Liver (tissue), 8 donors: ENCODE measurements at regions not wholly inside any gene's neighbourhood (a gene's known extent, or its start where the extent isn't known, plus 50 kb on each side); places are given as distances from the start of the nearest gene placed in this dataset.

ENCODE experiments used
- DNase-seq: peaks from one replicate; pipeline ENCODE4 v3.0.0-alpha.2; 2017; ENCODE audit warnings: low spot score
- H3K27ac ChIP-seq, 2 donors: one replicate each; pipeline ENCODE4 v1.7.0; 2013; ENCODE audit warnings: inconsistent platforms in 2 of 2, low read length in 2 of 2, control low read depth in 1 of 2, low read depth in 1 of 2, mild to moderate bottlenecking in 1 of 2
- H3K27me3 ChIP-seq, 4 donors: one replicate each; pipeline versions ENCODE4 v1.6.1 to v1.7.0; 2013; ENCODE audit warnings: low read length in 3 of 4, inconsistent platforms in 1 of 4, mild to moderate bottlenecking in 1 of 4, moderate library complexity in 1 of 4; ENCODE audit not compliant: control insufficient read depth in 4 of 4, insufficient read depth in 4 of 4
- H3K36me3 ChIP-seq, 4 donors: one replicate each; pipeline versions ENCODE4 v1.6.1 to v1.7.0; 2013; ENCODE audit warnings: low read length in 3 of 4, mild to moderate bottlenecking in 3 of 4, low read depth in 1 of 4, moderate library complexity in 1 of 4; ENCODE audit not compliant: control insufficient read depth in 4 of 4, insufficient read depth in 3 of 4
- H3K4me1 ChIP-seq, 4 donors: one replicate each; pipeline versions ENCODE4 v1.6.1 to v1.7.0; 2013; ENCODE audit warnings: low read length in 3 of 4, mild to moderate bottlenecking in 3 of 4, moderate library complexity in 1 of 4; ENCODE audit not compliant: control insufficient read depth in 4 of 4, insufficient read depth in 4 of 4
- H3K4me3 ChIP-seq, 3 donors: one replicate each; pipeline versions ENCODE4 v1.6.1 to v1.7.0; 2013; ENCODE audit warnings: low read length in 3 of 3, control low read depth in 1 of 3, low read depth in 1 of 3, mild to moderate bottlenecking in 1 of 3
- H3K9ac ChIP-seq, 2 donors: one replicate each; pipeline ENCODE4 v1.7.0; 2013; ENCODE audit warnings: low read length in 2 of 2, mild to moderate bottlenecking in 2 of 2, moderate library complexity in 2 of 2, control low read depth in 1 of 2, low read depth in 1 of 2
- H3K9me3 ChIP-seq, 4 donors: one replicate each; pipeline versions ENCODE4 v1.6.1 to v1.7.0; 2013; ENCODE audit warnings: low read length in 3 of 4; ENCODE audit not compliant: control insufficient read depth in 4 of 4
- FOXA2 ChIP-seq: IDR thresholded peaks from 2 replicates; pipeline ENCODE4 v1.6.1; 2016; ENCODE audit warnings: antibody characterized with exemption
- GABPA ChIP-seq, 2 donors: IDR thresholded peaks in 1 of 2; conservative IDR thresholded peaks in 1 of 2; 2 replicates each; pipeline ENCODE4 v1.6.1; 2016; ENCODE audit warnings: antibody characterized with exemption in 2 of 2, mild to moderate bottlenecking in 1 of 2, moderate library complexity in 1 of 2
- HNF4A ChIP-seq, 2 donors: conservative IDR thresholded peaks; 2 replicates each; pipeline ENCODE4 v1.6.1; 2016; ENCODE audit warnings: antibody characterized with exemption in 2 of 2, mild to moderate bottlenecking in 2 of 2
- HNF4G ChIP-seq: IDR thresholded peaks from 2 replicates; pipeline ENCODE4 v1.6.1; 2016; ENCODE audit warnings: antibody characterized with exemption
- JUND ChIP-seq, 2 donors: IDR thresholded peaks; 2 replicates each; pipeline ENCODE4 v1.6.1; 2016; ENCODE audit warnings: antibody characterized with exemption in 2 of 2
- NR2F2 ChIP-seq: IDR thresholded peaks from 2 replicates; pipeline ENCODE4 v1.6.1; 2016; ENCODE audit warnings: antibody characterized with exemption
- RAD21 ChIP-seq, 2 donors: IDR thresholded peaks; 2 replicates each; pipeline ENCODE4 v1.6.1; 2016; ENCODE audit warnings: antibody characterized with exemption in 2 of 2, mild to moderate bottlenecking in 2 of 2
- RXRA ChIP-seq, 2 donors: IDR thresholded peaks; 2 replicates each; pipeline ENCODE4 v1.6.1; 2017 to 2018; ENCODE audit warnings: antibody characterized with exemption in 2 of 2, mild to moderate bottlenecking in 1 of 2
- SP1 ChIP-seq: IDR thresholded peaks from 2 replicates; pipeline ENCODE4 v1.6.1; 2018; ENCODE audit warnings: antibody characterized with exemption, mild to moderate bottlenecking
- YY1 ChIP-seq: IDR thresholded peaks from 2 replicates; pipeline ENCODE4 v1.6.1; 2016; ENCODE audit warnings: antibody characterized with exemption, mild to moderate bottlenecking
- WGBS: extraction: QIAGEN DNeasy Blood & Tissue Kit; methylation state at CpG from one replicate; pipeline ENCODE4 v1.1.7; 2013; 5-methylcytosine and 5-hydroxymethylcytosine counted together
- TF ChIP-seq, protein P1 (sequence below): IDR thresholded peaks from 2 replicates; pipeline ENCODE4 v1.6.1; 2016; ENCODE audit warnings: antibody characterized with exemption
- TF ChIP-seq, protein P2 (sequence below): fragments of 150-350 bp; IDR thresholded peaks from 2 replicates; pipeline ENCODE4 v1.5.1; 2017; ENCODE audit warnings: improper control_type of control experiment, low read depth, low read length; ENCODE audit not compliant: missing input control
- TF ChIP-seq, protein P3 (sequence below): IDR thresholded peaks from 2 replicates; pipeline ENCODE4 v1.6.1; 2016; ENCODE audit warnings: antibody characterized with exemption
- TF ChIP-seq, protein P4 (sequence below): IDR thresholded peaks from 2 replicates; pipeline ENCODE4 v1.6.1; 2016; ENCODE audit warnings: antibody characterized with exemption
- donor health status: healthy.
- donor health status: healthy.
- donor health status: healthy.
- donor health status: healthy.
- donor health status: healthy.

DNA sequence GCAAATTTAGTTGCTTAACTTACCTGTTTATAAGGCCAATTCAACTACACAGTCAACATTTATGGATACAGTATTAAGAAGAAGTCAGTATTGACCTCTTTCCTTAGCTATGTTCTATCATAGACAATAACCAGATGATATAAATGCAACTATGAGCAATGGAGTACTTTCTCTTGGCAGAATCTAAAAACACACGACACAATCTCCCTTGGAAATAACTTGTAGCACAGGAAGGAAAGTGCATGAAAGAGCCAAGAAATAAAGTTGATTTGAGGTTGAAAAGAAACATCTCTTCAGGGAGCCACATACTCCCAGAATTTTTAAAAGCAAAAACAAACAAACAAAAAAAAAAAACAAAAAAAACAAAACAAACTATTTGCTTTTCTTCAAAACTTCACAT is 145.0 kb downstream of the EVA1A start:
- peaks cover 2 to 9% (median 8%) of the 10 kb centered on the region in 4 donors for H3K4me1 ChIP-seq
- no peak for DNase-seq
- H3K4me3 ChIP-seq, result no peak overlapping the region
- no peaks in the 10 kb centered on the region for H3K36me3 ChIP-seq
- TF ChIP-seq, protein P1, sequence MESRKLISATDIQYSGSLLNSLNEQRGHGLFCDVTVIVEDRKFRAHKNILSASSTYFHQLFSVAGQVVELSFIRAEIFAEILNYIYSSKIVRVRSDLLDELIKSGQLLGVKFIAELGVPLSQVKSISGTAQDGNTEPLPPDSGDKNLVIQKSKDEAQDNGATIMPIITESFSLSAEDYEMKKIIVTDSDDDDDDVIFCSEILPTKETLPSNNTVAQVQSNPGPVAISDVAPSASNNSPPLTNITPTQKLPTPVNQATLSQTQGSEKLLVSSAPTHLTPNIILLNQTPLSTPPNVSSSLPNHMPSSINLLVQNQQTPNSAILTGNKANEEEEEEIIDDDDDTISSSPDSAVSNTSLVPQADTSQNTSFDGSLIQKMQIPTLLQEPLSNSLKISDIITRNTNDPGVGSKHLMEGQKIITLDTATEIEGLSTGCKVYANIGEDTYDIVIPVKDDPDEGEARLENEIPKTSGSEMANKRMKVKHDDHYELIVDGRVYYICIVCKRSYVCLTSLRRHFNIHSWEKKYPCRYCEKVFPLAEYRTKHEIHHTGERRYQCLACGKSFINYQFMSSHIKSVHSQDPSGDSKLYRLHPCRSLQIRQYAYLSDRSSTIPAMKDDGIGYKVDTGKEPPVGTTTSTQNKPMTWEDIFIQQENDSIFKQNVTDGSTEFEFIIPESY, result no peak
- TF ChIP-seq RAD21 (IDR thresholded peaks at IDR 0.05) (no peak), HNF4A (conservative IDR thresholded peaks at IDR 0.05) (no peak)
- WGBS, result 74% methylated on average over 1 of the region's 1 CpG
- H3K27ac ChIP-seq, result no peak overlapping the region
- H3K9me3 ChIP-seq, result no peaks in the 10 kb centered on the region
- H3K27me3 ChIP-seq, result peaks cover 0 to 5% (median 0%) of the 10 kb centered on the region in 4 donors
- H3K9ac ChIP-seq, result no peak overlapping the region

DNA sequence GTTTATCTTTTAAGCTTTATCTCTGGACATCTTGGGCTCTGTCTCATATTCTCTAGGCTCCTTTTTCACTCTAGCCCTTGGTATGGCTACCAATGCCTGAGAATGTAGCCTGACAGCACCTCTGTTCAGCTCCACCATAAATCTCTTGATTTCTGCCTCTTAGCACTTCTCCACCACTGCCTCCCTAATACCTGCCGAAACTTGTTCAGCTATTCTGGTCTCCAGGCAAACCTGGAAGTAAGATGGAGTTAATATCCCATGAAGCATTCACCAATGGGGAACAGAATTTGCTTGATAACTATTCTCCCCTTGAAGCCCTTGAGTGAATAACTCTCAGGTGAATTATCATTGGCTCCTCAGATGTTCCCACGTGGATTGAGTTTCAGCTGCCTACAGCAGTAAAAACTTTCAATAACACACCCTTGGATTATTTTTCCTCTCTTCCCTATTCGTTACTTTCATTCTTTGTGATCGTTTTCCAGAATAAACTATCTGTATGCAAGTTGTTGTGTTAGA is 145.6 kb downstream of the EVA1A start:
- Histone ChIP-seq H3K27me3 (peaks cover 0 to 5% (median 0%) of the 10 kb centered on the region in 4 donors), H3K4me1 (peaks cover 2 to 9% (median 8%) of the 10 kb centered on the region in 4 donors), H3K9me3 (no peaks in the 10 kb centered on the region), H3K4me3 (no peak overlapping the region), H3K27ac (no peak overlapping the region), H3K9ac (no peak overlapping the region), H3K36me3 (no peaks in the 10 kb centered on the region)
- no peak for DNase-seq
- TF ChIP-seq, protein P1, result no peak
- TF ChIP-seq FOXA2, result no peak
- no peak for TF ChIP-seq RXRA (IDR thresholded peaks at IDR 0.05)
- no peak for TF ChIP-seq SP1
- TF ChIP-seq RAD21 (IDR thresholded peaks at IDR 0.05), result no peak
- no peak for TF ChIP-seq HNF4A (conservative IDR thresholded peaks at IDR 0.05)
- TF ChIP-seq JUND (IDR thresholded peaks at IDR 0.05), result no peak
- TF ChIP-seq GABPA (IDR thresholded peaks at IDR 0.05 in 1 of 2, conservative IDR thresholded peaks at IDR 0.05 in 1 of 2), result no peak
- TF ChIP-seq, protein P2, sequence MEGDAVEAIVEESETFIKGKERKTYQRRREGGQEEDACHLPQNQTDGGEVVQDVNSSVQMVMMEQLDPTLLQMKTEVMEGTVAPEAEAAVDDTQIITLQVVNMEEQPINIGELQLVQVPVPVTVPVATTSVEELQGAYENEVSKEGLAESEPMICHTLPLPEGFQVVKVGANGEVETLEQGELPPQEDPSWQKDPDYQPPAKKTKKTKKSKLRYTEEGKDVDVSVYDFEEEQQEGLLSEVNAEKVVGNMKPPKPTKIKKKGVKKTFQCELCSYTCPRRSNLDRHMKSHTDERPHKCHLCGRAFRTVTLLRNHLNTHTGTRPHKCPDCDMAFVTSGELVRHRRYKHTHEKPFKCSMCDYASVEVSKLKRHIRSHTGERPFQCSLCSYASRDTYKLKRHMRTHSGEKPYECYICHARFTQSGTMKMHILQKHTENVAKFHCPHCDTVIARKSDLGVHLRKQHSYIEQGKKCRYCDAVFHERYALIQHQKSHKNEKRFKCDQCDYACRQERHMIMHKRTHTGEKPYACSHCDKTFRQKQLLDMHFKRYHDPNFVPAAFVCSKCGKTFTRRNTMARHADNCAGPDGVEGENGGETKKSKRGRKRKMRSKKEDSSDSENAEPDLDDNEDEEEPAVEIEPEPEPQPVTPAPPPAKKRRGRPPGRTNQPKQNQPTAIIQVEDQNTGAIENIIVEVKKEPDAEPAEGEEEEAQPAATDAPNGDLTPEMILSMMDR, result no peak
- no peak for TF ChIP-seq HNF4G
- TF ChIP-seq, protein P3, sequence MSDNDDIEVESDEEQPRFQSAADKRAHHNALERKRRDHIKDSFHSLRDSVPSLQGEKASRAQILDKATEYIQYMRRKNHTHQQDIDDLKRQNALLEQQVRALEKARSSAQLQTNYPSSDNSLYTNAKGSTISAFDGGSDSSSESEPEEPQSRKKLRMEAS, result no peak
- TF ChIP-seq, protein P4, sequence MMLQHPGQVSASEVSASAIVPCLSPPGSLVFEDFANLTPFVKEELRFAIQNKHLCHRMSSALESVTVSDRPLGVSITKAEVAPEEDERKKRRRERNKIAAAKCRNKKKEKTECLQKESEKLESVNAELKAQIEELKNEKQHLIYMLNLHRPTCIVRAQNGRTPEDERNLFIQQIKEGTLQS, result no peak
- no peak for TF ChIP-seq YY1
- TF ChIP-seq NR2F2, result no peak
- 90% methylated on average over 4 of the region's 4 CpGs for WGBS
